ENCODE measurements at regions not wholly inside any gene's neighbourhood (a gene's known extent, or its start where the extent isn't known, plus 50 kb on each side); places are given as distances from the start of the nearest gene placed in this dataset.

DNA sequence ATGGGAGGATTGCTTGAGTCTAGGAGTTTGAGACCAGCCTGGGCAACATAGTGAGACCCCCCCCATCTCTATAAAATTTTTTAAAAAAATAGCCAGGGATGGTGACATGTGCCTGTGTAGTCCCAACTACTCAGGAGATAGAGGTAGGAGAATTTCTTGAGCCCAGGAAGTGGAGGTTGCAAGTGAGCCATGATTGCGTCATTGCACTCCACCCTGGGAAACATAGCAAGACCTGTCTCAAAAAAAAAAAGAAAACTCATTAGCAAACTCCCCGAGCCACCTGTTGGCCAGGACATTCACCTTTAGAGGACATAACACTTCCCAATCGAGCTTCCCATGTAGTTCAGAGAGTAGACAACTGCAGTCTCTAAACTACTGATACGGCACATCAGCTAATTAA is 274.2 kb downstream of the ABCC12 start:
- Mint-ChIP-seq H3K27ac (no peak overlapping the region), H3K27me3 (ENCODE audit: insufficient read depth, low read depth, poor library complexity) (peaks cover 3% of the 10 kb centered on the region), H3K9me3 (no peaks in the 10 kb centered on the region), H3K4me3 (no peak overlapping the region), H3K4me1 (peaks cover 25% of the 10 kb centered on the region), H3K36me3 (ENCODE audit: low read depth) (no peaks in the 10 kb centered on the region)
- Histone ChIP-seq H3K36me3 (ENCODE audit: insufficient read depth) (no peaks in the 10 kb centered on the region; the same call in 1 of the 2 replicates), H3K27ac (ENCODE audit: low read depth) (no peak overlapping the region), H3F3A (replicated peaks; ENCODE audit: low read depth) (no peaks in the 10 kb centered on the region), H3K79me2 (replicated peaks; ENCODE audit: insufficient read depth) (no peaks in the 10 kb centered on the region), H4K20me1 (replicated peaks; ENCODE audit: insufficient read depth) (no peaks in the 10 kb centered on the region), H3K4me1 (ENCODE audit: insufficient read depth) (peaks cover 27% of the 10 kb centered on the region), H3K27me3 (ENCODE audit: insufficient read depth) (no peaks in the 10 kb centered on the region), H3K9me2 (ENCODE audit: insufficient read depth) (peaks cover 4% of the 10 kb centered on the region), H3K4me2 (no peak overlapping the region), H2AFZ (no peak overlapping the region), H3K4me3 (no peak overlapping the region)
- no peak for TF ChIP-seq STAT1 (IDR thresholded peaks at IDR 0.05; ENCODE audit: unreplicated experiment)
- DNase-seq (ENCODE audit: low spot score), result no peak
- no peak for ATAC-seq

DNA sequence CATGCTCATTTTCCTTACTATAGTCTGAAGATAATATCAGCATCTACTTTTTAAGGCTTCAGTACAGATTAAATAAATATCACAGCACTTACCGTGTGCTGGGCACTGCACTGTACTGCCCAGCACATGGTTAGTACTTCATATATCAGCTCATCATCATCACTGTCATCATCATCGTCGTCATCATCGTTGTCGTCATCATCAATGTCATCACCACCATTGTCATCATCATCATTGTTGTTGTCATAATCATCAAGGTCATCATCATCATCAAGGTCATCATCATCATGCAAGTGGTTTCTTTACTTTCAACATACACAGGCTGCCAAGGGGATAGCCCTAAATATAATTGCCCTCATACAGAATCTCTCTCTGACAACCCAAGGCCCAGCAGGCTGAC is 275.1 kb downstream of the ABCC12 start:
- Mint-ChIP-seq H3K4me1 (peaks cover 18% of the 10 kb centered on the region), H3K27ac (no peak overlapping the region), H3K36me3 (ENCODE audit: low read depth) (no peaks in the 10 kb centered on the region), H3K9me3 (no peaks in the 10 kb centered on the region), H3K27me3 (ENCODE audit: insufficient read depth, low read depth, poor library complexity) (peaks cover 3% of the 10 kb centered on the region), H3K4me3 (no peak overlapping the region)
- no peaks in the 10 kb centered on the region; the same call in 1 of the 2 replicates for H3K36me3 ChIP-seq (ENCODE audit: insufficient read depth)
- H3K27ac ChIP-seq (ENCODE audit: low read depth), result no peak overlapping the region
- peaks cover 4% of the 10 kb centered on the region for H3K9me2 ChIP-seq (ENCODE audit: insufficient read depth)
- no peak overlapping the region for H3K4me3 ChIP-seq
- no peak for DNase-seq (ENCODE audit: low spot score)
- H3K27me3 ChIP-seq (ENCODE audit: insufficient read depth), result no peaks in the 10 kb centered on the region
- ATAC-seq, result no peak
- H4K20me1 ChIP-seq (replicated peaks; ENCODE audit: insufficient read depth), result no peaks in the 10 kb centered on the region
- H2AFZ ChIP-seq, result no peak overlapping the region
- no peak overlapping the region for H3K4me2 ChIP-seq
- no peaks in the 10 kb centered on the region for H3K79me2 ChIP-seq (replicated peaks; ENCODE audit: insufficient read depth)
- no peaks in the 10 kb centered on the region for H3F3A ChIP-seq (replicated peaks; ENCODE audit: low read depth)
- H3K4me1 ChIP-seq (ENCODE audit: insufficient read depth), result peaks cover 20% of the 10 kb centered on the region
- TF ChIP-seq STAT1 (IDR thresholded peaks at IDR 0.05; ENCODE audit: unreplicated experiment) (no peak), NANOG (IDR thresholded peaks at IDR 0.05; ENCODE audit: borderline replicate concordance) (no peak), POLR2AphosphoS5 (IDR thresholded peaks at IDR 0.05; ENCODE audit: low read depth) (no peak), JUNB (IDR thresholded peaks at IDR 0.05; ENCODE audit: unreplicated experiment) (no peak), ZNF114 (CRISPR knock-in tag; IDR thresholded peaks at IDR 0.05) (no peak), ZNF331 (CRISPR knock-in tag; IDR thresholded peaks at IDR 0.05; ENCODE audit: low read depth) (no peak), CREB1 (CRISPR knock-in tag; IDR thresholded peaks at IDR 0.05; ENCODE audit: low read depth) (no peak), EZH2phosphoT487 (IDR thresholded peaks at IDR 0.05; ENCODE audit: unreplicated experiment) (no peak), EZH2 (IDR thresholded peaks at IDR 0.05; ENCODE audit: low read depth, unreplicated experiment) (no peak)
- TF ChIP-seq, protein P1, sequence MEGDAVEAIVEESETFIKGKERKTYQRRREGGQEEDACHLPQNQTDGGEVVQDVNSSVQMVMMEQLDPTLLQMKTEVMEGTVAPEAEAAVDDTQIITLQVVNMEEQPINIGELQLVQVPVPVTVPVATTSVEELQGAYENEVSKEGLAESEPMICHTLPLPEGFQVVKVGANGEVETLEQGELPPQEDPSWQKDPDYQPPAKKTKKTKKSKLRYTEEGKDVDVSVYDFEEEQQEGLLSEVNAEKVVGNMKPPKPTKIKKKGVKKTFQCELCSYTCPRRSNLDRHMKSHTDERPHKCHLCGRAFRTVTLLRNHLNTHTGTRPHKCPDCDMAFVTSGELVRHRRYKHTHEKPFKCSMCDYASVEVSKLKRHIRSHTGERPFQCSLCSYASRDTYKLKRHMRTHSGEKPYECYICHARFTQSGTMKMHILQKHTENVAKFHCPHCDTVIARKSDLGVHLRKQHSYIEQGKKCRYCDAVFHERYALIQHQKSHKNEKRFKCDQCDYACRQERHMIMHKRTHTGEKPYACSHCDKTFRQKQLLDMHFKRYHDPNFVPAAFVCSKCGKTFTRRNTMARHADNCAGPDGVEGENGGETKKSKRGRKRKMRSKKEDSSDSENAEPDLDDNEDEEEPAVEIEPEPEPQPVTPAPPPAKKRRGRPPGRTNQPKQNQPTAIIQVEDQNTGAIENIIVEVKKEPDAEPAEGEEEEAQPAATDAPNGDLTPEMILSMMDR (conservative IDR thresholded peaks at IDR 0.05; ENCODE audit: low read depth in 2 of 2), result no peak
- TF ChIP-seq, protein P2, sequence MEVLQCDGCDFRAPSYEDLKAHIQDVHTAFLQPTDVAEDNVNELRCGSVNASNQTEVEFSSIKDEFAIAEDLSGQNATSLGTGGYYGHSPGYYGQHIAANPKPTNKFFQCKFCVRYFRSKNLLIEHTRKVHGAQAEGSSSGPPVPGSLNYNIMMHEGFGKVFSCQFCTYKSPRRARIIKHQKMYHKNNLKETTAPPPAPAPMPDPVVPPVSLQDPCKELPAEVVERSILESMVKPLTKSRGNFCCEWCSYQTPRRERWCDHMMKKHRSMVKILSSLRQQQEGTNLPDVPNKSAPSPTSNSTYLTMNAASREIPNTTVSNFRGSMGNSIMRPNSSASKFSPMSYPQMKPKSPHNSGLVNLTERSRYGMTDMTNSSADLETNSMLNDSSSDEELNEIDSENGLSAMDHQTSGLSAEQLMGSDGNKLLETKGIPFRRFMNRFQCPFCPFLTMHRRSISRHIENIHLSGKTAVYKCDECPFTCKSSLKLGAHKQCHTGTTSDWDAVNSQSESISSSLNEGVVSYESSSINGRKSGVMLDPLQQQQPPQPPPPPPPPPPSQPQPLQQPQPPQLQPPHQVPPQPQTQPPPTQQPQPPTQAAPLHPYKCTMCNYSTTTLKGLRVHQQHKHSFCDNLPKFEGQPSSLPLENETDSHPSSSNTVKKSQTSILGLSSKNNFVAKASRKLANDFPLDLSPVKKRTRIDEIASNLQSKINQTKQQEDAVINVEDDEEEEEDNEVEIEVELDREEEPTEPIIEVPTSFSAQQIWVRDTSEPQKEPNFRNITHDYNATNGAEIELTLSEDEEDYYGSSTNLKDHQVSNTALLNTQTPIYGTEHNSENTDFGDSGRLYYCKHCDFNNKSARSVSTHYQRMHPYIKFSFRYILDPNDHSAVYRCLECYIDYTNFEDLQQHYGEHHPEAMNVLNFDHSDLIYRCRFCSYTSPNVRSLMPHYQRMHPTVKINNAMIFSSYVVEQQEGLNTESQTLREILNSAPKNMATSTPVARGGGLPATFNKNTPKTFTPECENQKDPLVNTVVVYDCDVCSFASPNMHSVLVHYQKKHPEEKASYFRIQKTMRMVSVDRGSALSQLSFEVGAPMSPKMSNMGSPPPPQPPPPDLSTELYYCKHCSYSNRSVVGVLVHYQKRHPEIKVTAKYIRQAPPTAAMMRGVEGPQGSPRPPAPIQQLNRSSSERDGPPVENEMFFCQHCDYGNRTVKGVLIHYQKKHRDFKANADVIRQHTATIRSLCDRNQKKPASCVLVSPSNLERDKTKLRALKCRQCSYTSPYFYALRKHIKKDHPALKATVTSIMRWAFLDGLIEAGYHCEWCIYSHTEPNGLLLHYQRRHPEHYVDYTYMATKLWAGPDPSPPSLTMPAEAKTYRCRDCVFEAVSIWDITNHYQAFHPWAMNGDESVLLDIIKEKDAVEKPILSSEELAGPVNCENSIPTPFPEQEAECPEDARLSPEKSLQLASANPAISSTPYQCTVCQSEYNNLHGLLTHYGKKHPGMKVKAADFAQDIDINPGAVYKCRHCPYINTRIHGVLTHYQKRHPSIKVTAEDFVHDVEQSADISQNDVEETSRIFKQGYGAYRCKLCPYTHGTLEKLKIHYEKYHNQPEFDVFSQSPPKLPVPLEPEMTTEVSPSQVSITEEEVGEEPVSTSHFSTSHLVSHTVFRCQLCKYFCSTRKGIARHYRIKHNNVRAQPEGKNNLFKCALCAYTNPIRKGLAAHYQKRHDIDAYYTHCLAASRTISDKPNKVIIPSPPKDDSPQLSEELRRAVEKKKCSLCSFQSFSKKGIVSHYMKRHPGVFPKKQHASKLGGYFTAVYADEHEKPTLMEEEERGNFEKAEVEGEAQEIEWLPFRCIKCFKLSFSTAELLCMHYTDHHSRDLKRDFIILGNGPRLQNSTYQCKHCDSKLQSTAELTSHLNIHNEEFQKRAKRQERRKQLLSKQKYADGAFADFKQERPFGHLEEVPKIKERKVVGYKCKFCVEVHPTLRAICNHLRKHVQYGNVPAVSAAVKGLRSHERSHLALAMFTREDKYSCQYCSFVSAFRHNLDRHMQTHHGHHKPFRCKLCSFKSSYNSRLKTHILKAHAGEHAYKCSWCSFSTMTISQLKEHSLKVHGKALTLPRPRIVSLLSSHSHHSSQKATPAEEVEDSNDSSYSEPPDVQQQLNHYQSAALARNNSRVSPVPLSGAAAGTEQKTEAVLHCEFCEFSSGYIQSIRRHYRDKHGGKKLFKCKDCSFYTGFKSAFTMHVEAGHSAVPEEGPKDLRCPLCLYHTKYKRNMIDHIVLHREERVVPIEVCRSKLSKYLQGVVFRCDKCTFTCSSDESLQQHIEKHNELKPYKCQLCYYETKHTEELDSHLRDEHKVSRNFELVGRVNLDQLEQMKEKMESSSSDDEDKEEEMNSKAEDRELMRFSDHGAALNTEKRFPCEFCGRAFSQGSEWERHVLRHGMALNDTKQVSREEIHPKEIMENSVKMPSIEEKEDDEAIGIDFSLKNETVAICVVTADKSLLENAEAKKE (CRISPR knock-in tag; IDR thresholded peaks at IDR 0.05), result no peak
- TF ChIP-seq, protein P3, sequence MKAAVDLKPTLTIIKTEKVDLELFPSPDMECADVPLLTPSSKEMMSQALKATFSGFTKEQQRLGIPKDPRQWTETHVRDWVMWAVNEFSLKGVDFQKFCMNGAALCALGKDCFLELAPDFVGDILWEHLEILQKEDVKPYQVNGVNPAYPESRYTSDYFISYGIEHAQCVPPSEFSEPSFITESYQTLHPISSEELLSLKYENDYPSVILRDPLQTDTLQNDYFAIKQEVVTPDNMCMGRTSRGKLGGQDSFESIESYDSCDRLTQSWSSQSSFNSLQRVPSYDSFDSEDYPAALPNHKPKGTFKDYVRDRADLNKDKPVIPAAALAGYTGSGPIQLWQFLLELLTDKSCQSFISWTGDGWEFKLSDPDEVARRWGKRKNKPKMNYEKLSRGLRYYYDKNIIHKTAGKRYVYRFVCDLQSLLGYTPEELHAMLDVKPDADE (IDR thresholded peaks at IDR 0.05), result no peak
